ENCODE measurements at regions not wholly inside any gene's neighbourhood (a gene's known extent, or its start where the extent isn't known, plus 50 kb on each side); places are given as distances from the start of the nearest gene placed in this dataset.

DNA sequence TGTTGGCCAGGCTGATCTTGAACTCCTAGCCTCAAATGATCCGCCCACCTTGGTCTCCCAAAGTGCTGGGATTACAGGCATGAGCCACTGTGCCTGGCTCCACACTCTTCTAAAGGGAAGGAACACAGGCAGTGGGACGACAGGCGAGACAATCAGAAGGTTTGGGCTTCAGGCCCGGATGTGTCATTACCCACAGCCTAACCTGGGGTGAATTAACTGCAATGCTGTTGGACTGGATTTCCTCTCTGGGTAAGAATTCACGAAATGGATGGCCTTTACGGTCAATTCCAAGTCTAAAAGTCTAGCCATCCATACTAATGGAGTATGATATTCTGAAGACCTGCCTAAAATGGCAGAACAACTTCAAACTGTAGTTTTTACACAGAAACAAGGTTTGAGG lies 83.7 kb upstream of the CCDC28A start:
- Histone ChIP-seq H3K4me2 (ENCODE audit: low read length) (peak overlapping the region; percentile 89), H3K27ac (ENCODE audit: low read depth, low read length) (no peak overlapping the region), H3K9me3 (ENCODE audit: insufficient read depth, low read depth, low read length) (no peaks in the 10 kb centered on the region), H3K27me3 (ENCODE audit: insufficient read depth, low read length) (no peaks in the 10 kb centered on the region), H3K79me2 (ENCODE audit: insufficient read depth, low read length) (peaks cover 48% of the 10 kb centered on the region), H3K4me1 (ENCODE audit: insufficient read depth, low read length) (peaks cover 6% of the 10 kb centered on the region), H3K36me3 (ENCODE audit: insufficient read depth, low read length) (no peaks in the 10 kb centered on the region), H3K9ac (ENCODE audit: low read length) (no peak overlapping the region), H3K4me3 (ENCODE audit: insufficient read depth, low read depth, low read length) (no peak overlapping the region), H2AFZ (ENCODE audit: low read depth, low read length) (peak overlapping the region; percentile 34), H4K20me1 (ENCODE audit: insufficient read depth, low read length) (no peaks in the 10 kb centered on the region)
- DNase-seq (ENCODE audit: low read depth) (peak; percentile 85), FAIRE-seq (no peak)
- no peaks in the 10 kb centered on the region for H3K36me3 Mint-ChIP-seq (ENCODE audit: low read depth, unreplicated experiment)
- TF ChIP-seq EZH2 (IDR thresholded peaks at IDR 0.05; ENCODE audit: insufficient read depth, low read length): no peak
- no peak for TF ChIP-seq CTCF (IDR thresholded peaks at IDR 0.05; ENCODE audit: insufficient read depth, low read depth, low read length)
- peaks cover 4% of the 10 kb centered on the region for H3K4me1 Mint-ChIP-seq (ENCODE audit: low read depth, unreplicated experiment)
- H3K4me3 Mint-ChIP-seq (ENCODE audit: unreplicated experiment): no peak overlapping the region
- peak overlapping the region; percentile 69 for H3K27ac Mint-ChIP-seq (ENCODE audit: unreplicated experiment)
- H3K27me3 Mint-ChIP-seq (ENCODE audit: low read depth, unreplicated experiment): no peaks in the 10 kb centered on the region
- H3K9me3 Mint-ChIP-seq (ENCODE audit: unreplicated experiment): no peaks in the 10 kb centered on the region

GRCh38 chr6:138690975-138691594 lies 82.5 kb upstream of the CCDC28A start:
- H3K4me1 ChIP-seq (ENCODE audit: insufficient read depth, low read length): peaks cover 6% of the 10 kb centered on the region
- peak overlapping the region; percentile 83 for H3K4me3 ChIP-seq (ENCODE audit: insufficient read depth, low read depth, low read length)
- H3K4me1 Mint-ChIP-seq (ENCODE audit: low read depth, unreplicated experiment): peaks cover 4% of the 10 kb centered on the region
- TF ChIP-seq EZH2 (IDR thresholded peaks at IDR 0.05; ENCODE audit: insufficient read depth, low read length) (no peak), CTCF (IDR thresholded peaks at IDR 0.05; ENCODE audit: insufficient read depth, low read depth, low read length) (no peak)
- peak overlapping the region; percentile 70 for H2AFZ ChIP-seq (ENCODE audit: low read depth, low read length)
- no peaks in the 10 kb centered on the region for H3K36me3 ChIP-seq (ENCODE audit: insufficient read depth, low read length)
- FAIRE-seq: no peak
- no peaks in the 10 kb centered on the region for H3K9me3 Mint-ChIP-seq (ENCODE audit: unreplicated experiment)
- peak; percentile 12 for DNase-seq (ENCODE audit: low read depth)
- peak overlapping the region; percentile 67 for H3K27ac ChIP-seq (ENCODE audit: low read depth, low read length)
- H3K4me3 Mint-ChIP-seq (ENCODE audit: unreplicated experiment): peak overlapping the region; percentile 93
- no peaks in the 10 kb centered on the region for H3K9me3 ChIP-seq (ENCODE audit: insufficient read depth, low read depth, low read length)
- peak overlapping the region; percentile 86 for H3K9ac ChIP-seq (ENCODE audit: low read length)
- no peaks in the 10 kb centered on the region for H3K27me3 Mint-ChIP-seq (ENCODE audit: low read depth, unreplicated experiment)
- peaks cover 37% of the 10 kb centered on the region for H3K79me2 ChIP-seq (ENCODE audit: insufficient read depth, low read length)
- no peaks in the 10 kb centered on the region for H3K36me3 Mint-ChIP-seq (ENCODE audit: low read depth, unreplicated experiment)
- H3K27ac Mint-ChIP-seq (ENCODE audit: unreplicated experiment): peak overlapping the region; percentile 87
- H3K4me2 ChIP-seq (ENCODE audit: low read length): peak overlapping the region; percentile 89
- H3K27me3 ChIP-seq (ENCODE audit: insufficient read depth, low read length): no peaks in the 10 kb centered on the region
- no peaks in the 10 kb centered on the region for H4K20me1 ChIP-seq (ENCODE audit: insufficient read depth, low read length)

DNA sequence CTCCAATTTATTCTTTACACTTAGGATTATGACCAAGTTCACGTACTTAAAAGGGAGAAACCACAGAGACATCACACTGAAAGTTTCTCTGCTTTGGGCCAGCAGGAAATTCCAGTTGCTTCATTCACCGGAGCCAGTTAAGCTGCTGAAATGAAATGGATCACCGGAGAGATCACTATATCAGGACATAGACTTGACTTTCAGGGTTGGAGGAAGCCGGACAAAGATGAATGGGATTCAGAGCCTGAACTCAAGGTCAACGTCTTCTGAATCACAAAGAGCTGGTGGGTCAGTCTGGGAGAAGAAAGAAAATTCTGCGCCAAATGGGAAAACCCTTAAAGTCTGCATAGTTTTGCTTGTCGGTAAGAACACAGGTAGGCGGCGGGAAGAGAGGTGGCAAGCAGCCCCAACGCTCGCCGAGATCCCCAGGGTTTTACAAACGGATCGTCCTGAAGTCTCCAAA lies 81.9 kb upstream of the CCDC28A start:
- H4K20me1 ChIP-seq (ENCODE audit: insufficient read depth, low read length): no peaks in the 10 kb centered on the region
- no peak for TF ChIP-seq EZH2 (IDR thresholded peaks at IDR 0.05; ENCODE audit: insufficient read depth, low read length)
- no peak for TF ChIP-seq CTCF (IDR thresholded peaks at IDR 0.05; ENCODE audit: insufficient read depth, low read depth, low read length)
- H3K4me1 ChIP-seq (ENCODE audit: insufficient read depth, low read length): peaks cover 6% of the 10 kb centered on the region
- no peaks in the 10 kb centered on the region for H3K9me3 ChIP-seq (ENCODE audit: insufficient read depth, low read depth, low read length)
- H3K4me1 Mint-ChIP-seq (ENCODE audit: low read depth, unreplicated experiment): peaks cover 4% of the 10 kb centered on the region
- DNase-seq (ENCODE audit: low read depth) (peak; percentile 91), FAIRE-seq (peak; percentile 49)
- H3K79me2 ChIP-seq (ENCODE audit: insufficient read depth, low read length): peaks cover 33% of the 10 kb centered on the region
- H3K36me3 Mint-ChIP-seq (ENCODE audit: low read depth, unreplicated experiment): peaks cover under 1% of the 10 kb centered on the region
- peak overlapping the region; percentile 93 for H3K4me3 Mint-ChIP-seq (ENCODE audit: unreplicated experiment)
- no peaks in the 10 kb centered on the region for H3K27me3 Mint-ChIP-seq (ENCODE audit: low read depth, unreplicated experiment)
- peak overlapping the region; percentile 89 for H3K4me2 ChIP-seq (ENCODE audit: low read length)
- peak overlapping the region; percentile 70 for H2AFZ ChIP-seq (ENCODE audit: low read depth, low read length)
- peak overlapping the region; percentile 86 for H3K9ac ChIP-seq (ENCODE audit: low read length)
- H3K4me3 ChIP-seq (ENCODE audit: insufficient read depth, low read depth, low read length): peak overlapping the region; percentile 83
- H3K27ac ChIP-seq (ENCODE audit: low read depth, low read length): peak overlapping the region; percentile 67
- H3K9me3 Mint-ChIP-seq (ENCODE audit: unreplicated experiment): no peaks in the 10 kb centered on the region
- peak overlapping the region; percentile 87 for H3K27ac Mint-ChIP-seq (ENCODE audit: unreplicated experiment)
- no peaks in the 10 kb centered on the region for H3K27me3 ChIP-seq (ENCODE audit: insufficient read depth, low read length)
- no peaks in the 10 kb centered on the region for H3K36me3 ChIP-seq (ENCODE audit: insufficient read depth, low read length)
